ENCODE measurements at regions not wholly inside any gene's neighbourhood (a gene's known extent, or its start where the extent isn't known, plus 50 kb on each side); places are given as distances from the start of the nearest gene placed in this dataset.

DNA sequence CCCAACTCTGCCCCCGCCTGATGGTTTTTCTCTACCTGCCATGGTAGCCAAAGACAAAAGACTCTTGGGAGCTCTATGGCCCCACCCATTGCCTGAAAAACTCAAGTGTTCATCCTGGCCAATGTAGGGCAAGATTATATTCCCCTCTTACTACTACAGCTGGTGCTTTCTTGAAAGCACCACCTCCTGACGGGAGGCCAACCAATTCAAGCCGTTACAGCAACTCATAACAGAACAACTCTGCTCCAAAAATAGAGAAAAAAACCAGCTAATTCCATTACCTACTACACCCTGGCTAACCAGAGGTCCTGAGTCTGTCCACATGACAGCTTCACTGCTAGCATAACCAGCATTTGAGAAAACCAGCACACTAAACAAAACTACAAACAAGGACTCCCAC lies 127.5 kb upstream of the GAREM1 start:
- no peaks in the 10 kb centered on the region for H3K36me3 ChIP-seq

DNA sequence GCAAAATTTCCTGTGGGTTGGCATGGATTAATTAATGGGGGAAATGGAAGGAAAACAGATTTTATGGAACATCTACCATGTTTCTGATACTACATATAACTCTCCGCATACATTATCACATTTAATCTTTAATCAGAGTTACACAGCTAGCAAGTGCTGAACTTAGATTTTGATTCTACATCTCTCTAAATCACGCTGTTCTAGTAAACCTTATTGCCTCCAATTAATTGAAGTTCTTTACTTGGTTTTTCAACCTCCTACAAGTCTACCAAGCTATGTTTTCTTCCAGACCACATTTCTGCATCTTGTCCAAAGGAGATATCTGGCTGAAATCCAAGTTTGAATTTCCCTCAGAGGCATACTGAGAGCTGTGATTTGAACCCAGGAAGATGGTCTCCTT lies 125.8 kb upstream of the GAREM1 start:
- Histone ChIP-seq H3K27ac (no peak overlapping the region), H3K4me1 (no peaks in the 10 kb centered on the region), H3K9me3 (peaks cover 0 to 10% of the 10 kb centered on the region in 2 donors), H3K4me3 (no peak overlapping the region), H3K27me3 (no peaks in the 10 kb centered on the region), H3K36me3 (no peaks in the 10 kb centered on the region)
- TF ChIP-seq, protein P1, sequence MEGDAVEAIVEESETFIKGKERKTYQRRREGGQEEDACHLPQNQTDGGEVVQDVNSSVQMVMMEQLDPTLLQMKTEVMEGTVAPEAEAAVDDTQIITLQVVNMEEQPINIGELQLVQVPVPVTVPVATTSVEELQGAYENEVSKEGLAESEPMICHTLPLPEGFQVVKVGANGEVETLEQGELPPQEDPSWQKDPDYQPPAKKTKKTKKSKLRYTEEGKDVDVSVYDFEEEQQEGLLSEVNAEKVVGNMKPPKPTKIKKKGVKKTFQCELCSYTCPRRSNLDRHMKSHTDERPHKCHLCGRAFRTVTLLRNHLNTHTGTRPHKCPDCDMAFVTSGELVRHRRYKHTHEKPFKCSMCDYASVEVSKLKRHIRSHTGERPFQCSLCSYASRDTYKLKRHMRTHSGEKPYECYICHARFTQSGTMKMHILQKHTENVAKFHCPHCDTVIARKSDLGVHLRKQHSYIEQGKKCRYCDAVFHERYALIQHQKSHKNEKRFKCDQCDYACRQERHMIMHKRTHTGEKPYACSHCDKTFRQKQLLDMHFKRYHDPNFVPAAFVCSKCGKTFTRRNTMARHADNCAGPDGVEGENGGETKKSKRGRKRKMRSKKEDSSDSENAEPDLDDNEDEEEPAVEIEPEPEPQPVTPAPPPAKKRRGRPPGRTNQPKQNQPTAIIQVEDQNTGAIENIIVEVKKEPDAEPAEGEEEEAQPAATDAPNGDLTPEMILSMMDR (IDR thresholded peaks at IDR 0.05) = no peak
- no peak for DNase-seq (ENCODE audit: low spot score)

More for the DNA sequence above, 127.5 kb upstream of the GAREM1 start:
- no peak for DNase-seq (ENCODE audit: low spot score)
- TF ChIP-seq, protein P1 (IDR thresholded peaks at IDR 0.05) = no peak
- no peak overlapping the region for H3K27ac ChIP-seq
- H3K9me3 ChIP-seq = peaks cover 0 to 10% of the 10 kb centered on the region in 2 donors
- H3K27me3 ChIP-seq = no peaks in the 10 kb centered on the region
- H3K4me1 ChIP-seq = no peaks in the 10 kb centered on the region
- H3K4me3 ChIP-seq = no peak overlapping the region

DNA sequence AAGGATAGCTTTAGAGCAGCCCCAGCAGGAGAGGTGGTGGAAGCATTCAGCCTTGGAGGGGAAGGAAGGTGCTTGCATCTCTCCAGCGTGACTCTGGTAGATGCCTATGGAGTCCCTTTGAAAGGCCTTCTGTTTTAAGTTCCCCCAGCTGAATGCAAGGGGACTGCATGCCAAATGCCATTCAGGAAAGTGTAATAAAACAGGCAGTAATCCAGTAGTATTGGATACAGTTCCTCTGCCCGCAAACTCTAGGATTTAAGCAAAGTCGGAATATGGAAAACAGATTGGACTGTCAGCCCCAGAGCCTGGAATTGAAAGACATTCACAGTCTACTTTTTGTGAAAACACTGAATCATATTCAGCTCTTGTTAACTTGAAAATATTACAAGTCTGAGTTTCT lies 125.2 kb upstream of the GAREM1 start:
- Histone ChIP-seq H3K36me3 (no peaks in the 10 kb centered on the region), H3K4me1 (no peaks in the 10 kb centered on the region), H3K4me3 (no peak overlapping the region), H3K27me3 (no peaks in the 10 kb centered on the region), H3K9me3 (peaks cover 0 to 10% of the 10 kb centered on the region in 2 donors), H3K27ac (no peak overlapping the region)
- no peak for DNase-seq (ENCODE audit: low spot score)
- TF ChIP-seq, protein P1 (IDR thresholded peaks at IDR 0.05) = no peak

DNA sequence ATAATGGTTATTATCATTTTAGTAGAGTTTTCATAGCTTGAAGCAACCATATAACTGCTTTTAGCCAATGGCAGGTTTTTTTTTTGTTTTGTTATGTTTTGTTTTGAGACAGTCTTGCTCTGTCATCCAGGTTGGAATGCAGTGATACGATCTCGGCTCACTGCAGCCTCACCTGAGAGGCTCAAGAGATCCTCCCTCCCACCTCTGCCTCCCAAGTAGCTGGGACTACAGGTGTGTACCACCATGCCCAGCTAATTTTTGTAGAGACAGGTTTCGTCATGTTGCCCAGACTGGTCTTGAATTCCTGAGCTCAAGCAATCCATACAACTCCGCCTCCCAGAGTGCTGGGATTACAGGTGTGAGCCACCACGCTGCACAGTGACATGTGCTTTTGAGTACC lies 117.5 kb upstream of the GAREM1 start:
- no peak overlapping the region for H3K27ac ChIP-seq
- H3K27me3 ChIP-seq = no peaks in the 10 kb centered on the region
- no peak overlapping the region for H3K4me3 ChIP-seq
- H3K4me1 ChIP-seq = no peaks in the 10 kb centered on the region
- no peak for DNase-seq (ENCODE audit: low spot score)
- no peaks in the 10 kb centered on the region for H3K36me3 ChIP-seq
- H3K9me3 ChIP-seq = no peaks in the 10 kb centered on the region
- TF ChIP-seq, protein P1 (IDR thresholded peaks at IDR 0.05) = no peak

DNA sequence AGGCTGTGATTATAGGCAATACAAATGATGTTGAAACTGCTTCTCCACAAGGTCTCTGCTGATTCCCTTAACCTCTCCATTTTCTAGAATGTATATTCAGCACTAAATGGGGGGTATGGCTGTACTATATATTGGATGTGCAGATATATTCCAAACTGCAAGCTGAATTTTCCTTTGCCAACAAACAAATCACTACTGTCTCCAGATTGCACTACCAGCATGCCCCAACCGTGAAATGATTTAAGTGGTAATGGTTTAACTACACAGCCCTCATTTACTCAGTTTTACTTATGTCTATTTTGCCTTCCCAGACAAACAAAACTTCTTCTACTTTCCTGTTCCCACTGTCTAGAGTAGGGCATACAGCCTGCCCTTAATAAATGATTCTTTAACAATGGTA lies 112.7 kb upstream of the GAREM1 start:
- no peak overlapping the region for H3K27ac ChIP-seq
- no peak for DNase-seq (ENCODE audit: low spot score)
- no peaks in the 10 kb centered on the region for H3K36me3 ChIP-seq
- no peaks in the 10 kb centered on the region for H3K4me1 ChIP-seq
- no peaks in the 10 kb centered on the region for H3K9me3 ChIP-seq
- H3K27me3 ChIP-seq = no peaks in the 10 kb centered on the region
- TF ChIP-seq, protein P1 (IDR thresholded peaks at IDR 0.05) = no peak
- no peak overlapping the region for H3K4me3 ChIP-seq

DNA sequence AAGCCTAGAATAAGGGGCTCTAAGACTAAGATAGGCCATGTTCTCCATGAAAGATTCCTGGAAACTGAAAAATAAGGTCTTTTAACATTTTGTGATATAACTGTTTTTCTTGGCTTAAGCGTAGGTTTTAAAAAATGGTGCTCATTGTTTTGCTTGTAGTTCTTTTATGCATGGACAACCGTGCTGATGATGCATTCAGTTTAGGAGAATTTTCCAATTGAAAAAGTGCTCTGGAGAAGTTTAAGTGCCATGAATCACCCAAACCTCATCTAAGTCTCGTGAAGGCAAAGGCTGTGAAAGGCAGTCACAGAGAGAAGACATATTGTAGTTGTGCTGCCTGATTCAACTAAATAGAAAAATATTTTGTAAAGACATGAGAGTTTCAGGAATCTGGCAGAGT lies 111.8 kb upstream of the GAREM1 start:
- TF ChIP-seq, protein P1 (IDR thresholded peaks at IDR 0.05) = no peak
- Histone ChIP-seq H3K4me1 (no peaks in the 10 kb centered on the region), H3K27ac (no peak overlapping the region), H3K36me3 (no peaks in the 10 kb centered on the region), H3K9me3 (no peaks in the 10 kb centered on the region), H3K27me3 (no peaks in the 10 kb centered on the region), H3K4me3 (no peak overlapping the region)
- no peak for DNase-seq (ENCODE audit: low spot score)

Measured in right atrium auricular region (tissue), 2 donors.